Heart left ventricle (tissue), 16 donors: ENCODE measurements at regions not wholly inside any gene's neighbourhood (a gene's known extent, or its start where the extent isn't known, plus 50 kb on each side); places are given as distances from the start of the nearest gene placed in this dataset.

Experiments used
- ATAC-seq, 4 donors: fragments of 200-7000 bp; cut with Tn5 transposase; one replicate each; pipeline ENCODE4 v1.9.1; 2020 to 2022; ENCODE audit warnings: moderate library complexity in 4 of 4, mild to moderate bottlenecking in 3 of 4, moderate number of reproducible peaks in 1 of 4
- DNase-seq, 5 donors: peaks; one replicate each; pipeline ENCODE4 v3.0.0-alpha.2; 2020
- H3K27ac ChIP-seq, 12 donors: fragments of 200-600 bp; sonication (generic) in 4 of 12; one replicate each; pipeline versions ENCODE4 v1.5.0 to v1.8.0; 2016 to 2022; ENCODE audit warnings: mild to moderate bottlenecking in 2 of 12
- H3K27me3 ChIP-seq, 9 donors: fragments of 200-600 bp; sonication (generic) in 2 of 9; one replicate each; pipeline versions ENCODE4 v1.5.1 to v1.8.0; 2016 to 2022; ENCODE audit warnings: mild to moderate bottlenecking in 3 of 9
- H3K36me3 ChIP-seq, 9 donors: fragments of 200-600 bp; sonication (generic) in 2 of 9; one replicate each; pipeline versions ENCODE4 v1.5.0 to v1.8.0; 2018 to 2022; ENCODE audit warnings: mild to moderate bottlenecking in 2 of 9
- H3K4me1 ChIP-seq, 12 donors: fragments of 200-600 bp; sonication (generic) in 4 of 12; one replicate each; pipeline versions ENCODE4 v1.5.0 to v1.8.0; 2016 to 2022; ENCODE audit warnings: mild to moderate bottlenecking in 3 of 12
- H3K4me3 ChIP-seq, 12 donors: fragments of 200-600 bp; sonication (generic) in 4 of 12; one replicate each; pipeline versions ENCODE4 v1.5.0 to v1.8.0; 2017 to 2022; ENCODE audit warnings: mild to moderate bottlenecking in 9 of 12, moderate library complexity in 4 of 12
- H3K9me3 ChIP-seq, 12 donors: fragments of 200-600 bp; sonication (generic) in 4 of 12; one replicate each; pipeline versions ENCODE4 v1.5.0 to v1.8.0; 2016 to 2022; ENCODE audit warnings: mild to moderate bottlenecking in 1 of 12
- POLR2A ChIP-seq, 2 donors: fragments of 450-650 bp; IDR thresholded peaks; one replicate each; pipeline ENCODE4 v1.6.1; 2017; ENCODE audit warnings: antibody characterized with exemption in 2 of 2, mild to moderate bottlenecking in 2 of 2, moderate library complexity in 2 of 2
- WGBS, 4 donors: extraction: QIAGEN DNeasy Blood & Tissue Kit in 2 of 4; methylation state at CpG; one replicate each; pipeline versions ENCODE4 v1.1.5 to v1.1.7; 2013 to 2018; 5-methylcytosine and 5-hydroxymethylcytosine counted together
- intact Hi-C, 10 donors: fragments of 100-400 bp; cut with DNase I; formaldehyde crosslinking; loops; one replicate each; pipeline versions ENCODE4 v1.11.1 to v1.14.2; 2022
- TF ChIP-seq, protein P1 (sequence below), 12 donors: fragments of 200-600 bp; sonication (generic) in 4 of 12; IDR thresholded peaks; one replicate each; pipeline versions ENCODE4 v1.5.0 to v1.8.0; 2018 to 2022; ENCODE audit warnings: antibody characterized with exemption in 12 of 12, mild to moderate bottlenecking in 5 of 12
- donor health status: ischemic (EF 13 %, LVEDD 7.1; RV severe dilation, severe dysfunction).
- donor health status: healthy with polysubstance abuse.
- donor health status: DM: no; HTN: yes; CAD: no.
- donor health status: DM: no; HTN: no; CAD: no.
- donor health status: ischemic (EF 25% LVEDD 6.9; RV normal size, moderate dysfunction).
- donor health status: ischemic (EF 25% LVEDD 5.7; RV mildly dilated, moderate dysfunction).
- donor health status: healthy.
- donor health status: DM: yes; HTN: yes; CAD: no.
- donor health status: ischemic (EF 35%, LVEDD 5.7; RV mildly dilated, moderate dysfunction).
- donor health status: nonischemic (EF 11% LVEDD 7.7; RV severe dilation, severe dysfunction).
- donor health status: DM: yes; HTN: yes; CAD: no.
- donor health status: PGD.
- donor health status: ischemic (EF 29% LVEDD 5.4; RV normal size, mild dysfunction).
- donor health status: nonischemic (EF 23%, LVEDD 6.1; RV moderate dilation, normal function).

DNA sequence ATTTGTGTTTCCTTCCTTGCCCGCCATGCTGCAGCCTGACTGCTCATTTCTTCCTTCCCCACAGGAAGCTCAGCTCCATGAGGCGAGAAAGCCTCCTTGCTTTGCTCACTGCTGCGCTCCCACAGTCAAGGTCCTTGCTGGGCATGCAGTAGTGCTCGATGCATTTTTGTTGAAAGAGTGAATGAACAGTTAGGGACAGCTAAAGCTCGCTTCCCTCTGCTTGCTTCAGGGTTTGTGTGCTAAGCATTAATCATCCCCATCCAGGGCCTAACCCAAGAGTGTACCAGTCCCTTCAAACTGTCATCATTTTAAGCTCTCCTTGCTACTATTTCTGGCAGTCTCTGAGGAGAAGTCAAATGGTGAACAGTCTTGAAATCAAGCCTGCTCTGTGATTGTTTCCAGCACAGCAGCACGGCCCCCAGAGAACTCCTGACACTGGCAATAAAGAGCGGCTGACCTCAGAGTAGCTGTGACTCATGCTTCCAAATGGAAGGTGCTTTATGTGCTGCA lies 171.7 kb upstream of the SOX11 start:
- H3K9me3 ChIP-seq, result no peaks in the 10 kb centered on the region
- DNase-seq (peak in 4 of 5 donors; percentile 39 to 74 (median 66)), ATAC-seq (peak; percentile 96 to 98 (median 96))
- no peak for TF ChIP-seq POLR2A (IDR thresholded peaks at IDR 0.05)
- TF ChIP-seq, protein P1, sequence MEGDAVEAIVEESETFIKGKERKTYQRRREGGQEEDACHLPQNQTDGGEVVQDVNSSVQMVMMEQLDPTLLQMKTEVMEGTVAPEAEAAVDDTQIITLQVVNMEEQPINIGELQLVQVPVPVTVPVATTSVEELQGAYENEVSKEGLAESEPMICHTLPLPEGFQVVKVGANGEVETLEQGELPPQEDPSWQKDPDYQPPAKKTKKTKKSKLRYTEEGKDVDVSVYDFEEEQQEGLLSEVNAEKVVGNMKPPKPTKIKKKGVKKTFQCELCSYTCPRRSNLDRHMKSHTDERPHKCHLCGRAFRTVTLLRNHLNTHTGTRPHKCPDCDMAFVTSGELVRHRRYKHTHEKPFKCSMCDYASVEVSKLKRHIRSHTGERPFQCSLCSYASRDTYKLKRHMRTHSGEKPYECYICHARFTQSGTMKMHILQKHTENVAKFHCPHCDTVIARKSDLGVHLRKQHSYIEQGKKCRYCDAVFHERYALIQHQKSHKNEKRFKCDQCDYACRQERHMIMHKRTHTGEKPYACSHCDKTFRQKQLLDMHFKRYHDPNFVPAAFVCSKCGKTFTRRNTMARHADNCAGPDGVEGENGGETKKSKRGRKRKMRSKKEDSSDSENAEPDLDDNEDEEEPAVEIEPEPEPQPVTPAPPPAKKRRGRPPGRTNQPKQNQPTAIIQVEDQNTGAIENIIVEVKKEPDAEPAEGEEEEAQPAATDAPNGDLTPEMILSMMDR (IDR thresholded peaks at IDR 0.05), result no peak
- peak overlapping the region in 11 of 12 donors; percentile 33 to 84 (median 67) for H3K27ac ChIP-seq
- H3K36me3 ChIP-seq, result no peaks in the 10 kb centered on the region
- H3K4me1 ChIP-seq, result peaks cover 0 to 20% (median 6%) of the 10 kb centered on the region in 12 donors
- intact Hi-C loops, result loop anchor here in 1 of 10 donors (10.0 kb wide), 1 partner anchor 126 kb away; no protein-coding TSS in a partner anchor
- no peak overlapping the region for H3K4me3 ChIP-seq
- 27 to 33% (median 30%) methylated on average over 7 of the region's 7 CpGs for WGBS, 4 donors
- no peaks in the 10 kb centered on the region for H3K27me3 ChIP-seq

DNA sequence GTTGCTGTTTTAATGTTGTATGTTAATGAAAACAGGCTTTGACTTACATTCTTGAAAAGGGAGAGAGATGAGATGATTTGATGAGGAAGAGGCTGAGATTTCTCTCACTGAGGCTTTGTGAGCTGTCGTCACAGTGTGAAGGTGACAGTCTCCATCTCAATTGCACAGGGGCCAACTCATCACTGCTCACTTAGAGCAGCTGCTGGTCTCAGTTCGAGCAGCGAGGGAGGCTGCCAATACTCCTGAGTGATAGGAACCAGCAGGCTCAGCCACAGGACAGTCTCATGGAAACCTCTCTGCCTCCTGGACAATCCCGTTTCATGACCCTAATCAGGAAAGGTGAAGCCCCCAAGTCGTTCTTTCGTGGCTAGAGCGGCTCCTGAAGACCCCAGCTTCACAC lies 170.7 kb upstream of the SOX11 start:
- DNase-seq (peak in 4 of 5 donors; percentile 31 to 80 (median 66)), ATAC-seq (peak; percentile 86 to 97 (median 92))
- Histone ChIP-seq H3K4me3 (no peak overlapping the region), H3K4me1 (peaks cover 0 to 20% (median 6%) of the 10 kb centered on the region in 12 donors), H3K36me3 (no peaks in the 10 kb centered on the region), H3K27me3 (no peaks in the 10 kb centered on the region), H3K27ac (peak overlapping the region in 11 of 12 donors; percentile 44 to 84 (median 67)), H3K9me3 (no peaks in the 10 kb centered on the region)
- WGBS, 4 donors, result 36 to 61% (median 46%) methylated on average over 7 of the region's 7 CpGs
- intact Hi-C loops, result loop anchor here in 1 of 10 donors (10.0 kb wide), 1 partner anchor 127 kb away; no protein-coding TSS in a partner anchor
- TF ChIP-seq POLR2A (IDR thresholded peaks at IDR 0.05), result no peak
- TF ChIP-seq, protein P1 (IDR thresholded peaks at IDR 0.05), result no peak

DNA sequence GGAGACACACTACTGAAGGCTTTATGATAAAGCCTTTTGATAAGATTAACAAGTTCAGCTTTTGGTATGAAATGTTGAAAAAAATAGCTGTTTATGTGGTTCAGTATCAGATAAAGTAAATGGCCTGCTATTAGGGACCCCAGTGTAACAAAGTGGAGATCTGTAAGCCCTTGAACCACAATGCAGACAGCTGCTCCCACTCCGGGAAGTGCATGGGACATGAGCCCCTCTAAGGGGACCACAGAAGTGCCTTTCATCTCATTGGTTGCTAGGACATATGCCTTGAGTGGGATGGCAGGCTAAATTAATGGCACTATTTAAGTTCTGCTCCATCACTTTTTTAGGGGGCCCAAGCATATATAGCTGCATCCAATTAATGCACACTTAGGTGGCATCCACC lies 167.6 kb upstream of the SOX11 start:
- ATAC-seq, result no peak

DNA sequence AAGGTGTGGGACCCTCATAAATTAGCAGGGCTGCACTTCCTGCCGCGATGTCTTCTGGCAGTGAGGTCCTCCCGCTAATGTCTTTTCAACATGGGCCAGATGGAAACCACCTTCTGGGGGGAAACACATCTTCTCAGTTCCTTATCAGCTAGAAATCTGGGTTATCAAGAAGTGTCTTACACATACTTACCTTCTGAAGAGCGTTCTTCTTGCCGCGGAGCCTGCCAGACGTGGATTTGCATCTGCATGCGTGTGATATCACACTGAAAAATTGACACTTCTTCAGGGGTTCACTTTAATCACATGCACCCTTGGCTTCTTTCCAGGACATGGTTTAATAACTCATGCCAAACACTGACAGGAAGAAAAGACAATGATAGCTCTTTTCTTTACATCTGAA lies 163.5 kb upstream of the SOX11 start:
- DNase-seq (no peak), ATAC-seq (no peak)
- Histone ChIP-seq H3K4me1 (no peaks in the 10 kb centered on the region), H3K4me3 (no peak overlapping the region), H3K9me3 (no peaks in the 10 kb centered on the region), H3K27ac (no peak overlapping the region), H3K27me3 (peaks cover 0 to 6% (median 0%) of the 10 kb centered on the region in 9 donors), H3K36me3 (no peaks in the 10 kb centered on the region)
- WGBS, 4 donors, result 36 to 48% (median 42%) methylated on average over 8 of the region's 8 CpGs
- intact Hi-C loops, result loop anchor here in 1 of 10 donors (10.0 kb wide), 1 partner anchor 134 kb away; no protein-coding TSS in a partner anchor
- TF ChIP-seq, protein P1 (IDR thresholded peaks at IDR 0.05), result no peak
- TF ChIP-seq POLR2A (IDR thresholded peaks at IDR 0.05), result no peak

More for the DNA sequence above, 167.6 kb upstream of the SOX11 start:
- intact Hi-C loops, result loop anchor here in 1 of 10 donors (10.0 kb wide), 1 partner anchor 130 kb away; no protein-coding TSS in a partner anchor
- Histone ChIP-seq H3K4me1 (peaks cover 0 to 20% (median 6%) of the 10 kb centered on the region in 12 donors), H3K27me3 (no peaks in the 10 kb centered on the region), H3K9me3 (no peaks in the 10 kb centered on the region), H3K4me3 (no peak overlapping the region), H3K27ac (no peak overlapping the region), H3K36me3 (no peaks in the 10 kb centered on the region)
- WGBS, 4 donors, result 89 to 94% (median 91%) methylated on average over 1 of the region's 1 CpG
- no peak for DNase-seq
- TF ChIP-seq, protein P1 (IDR thresholded peaks at IDR 0.05), result no peak
- TF ChIP-seq POLR2A (IDR thresholded peaks at IDR 0.05), result no peak
